HG03066 (cell line): ENCODE measurements at regions not wholly inside any gene's neighbourhood (a gene's known extent, or its start where the extent isn't known, plus 50 kb on each side); places are given as distances from the start of the nearest gene placed in this dataset.

ENCODE experiments used
- ATAC-seq: cut with Tn5 transposase; IDR thresholded peaks from one replicate; pipeline ENCODE4 v1.9.1; 2021; ENCODE audit warnings: low read depth; ENCODE audit not compliant: unreplicated experiment

DNA sequence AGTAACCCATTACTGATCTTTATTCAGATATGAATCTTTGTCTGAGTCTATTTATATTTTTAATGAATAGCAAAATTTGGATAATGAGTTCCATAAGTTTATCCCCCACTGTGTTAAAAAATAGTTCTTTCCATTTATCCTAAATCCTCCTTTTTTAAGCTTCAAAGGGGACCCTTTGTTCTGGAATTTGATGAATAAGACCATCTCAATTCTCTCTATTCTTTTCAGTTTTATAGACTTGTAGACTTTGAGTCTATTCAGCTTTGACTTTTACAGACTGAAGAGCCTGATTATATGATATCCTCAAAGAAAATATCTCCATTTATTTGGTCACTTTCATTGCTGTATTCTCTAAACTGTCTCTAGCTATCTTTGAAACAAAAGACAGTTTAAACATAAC is 2146.1 kb upstream of the CELF4 start:
- no peak for ATAC-seq

- ATAC-seq: no peak
Measured at GRCh38 chr18:39705362-39705761, 2139.8 kb upstream of the CELF4 start.

DNA sequence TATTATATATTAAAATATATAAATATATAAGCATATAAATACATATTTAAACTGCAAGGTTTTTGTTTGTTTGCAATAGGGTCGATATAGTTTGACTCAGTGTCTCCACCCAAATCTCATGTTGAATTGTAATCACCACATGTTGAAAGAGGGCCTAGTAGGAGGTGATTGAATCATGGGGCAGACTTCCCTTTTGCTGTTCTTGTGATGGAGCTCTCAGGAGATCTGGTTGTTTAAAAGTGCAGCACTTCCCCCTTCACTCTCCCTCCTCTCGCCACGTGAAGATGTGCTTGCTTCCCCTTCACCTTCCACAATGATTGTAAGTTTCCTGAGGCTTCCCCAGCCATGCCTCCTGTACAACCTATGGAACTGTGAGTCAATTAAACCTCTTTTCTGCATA is 2137.3 kb upstream of the CELF4 start:
- ATAC-seq: no peak

DNA sequence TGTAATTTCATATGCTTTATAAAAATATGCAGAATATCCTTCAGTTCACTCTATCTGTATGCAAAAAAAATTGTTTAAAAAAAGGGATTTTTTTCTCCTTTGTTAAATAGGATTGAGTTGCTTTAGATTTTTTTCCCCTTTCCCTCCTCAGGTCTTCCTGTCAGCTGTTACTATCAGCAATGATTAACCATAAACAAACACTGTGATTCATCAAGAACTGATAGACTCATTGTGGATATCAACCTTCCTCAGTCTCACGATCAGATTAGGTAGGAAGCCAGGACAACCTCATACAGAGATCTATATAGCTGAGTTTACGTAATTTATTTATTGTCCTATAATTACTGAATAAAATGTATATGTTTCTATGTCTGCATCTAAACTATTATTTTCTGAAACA is 2136.2 kb upstream of the CELF4 start:
- ATAC-seq: no peak

- no peak for ATAC-seq
Measured at GRCh38 chr18:39701055-39701783, 2135.6 kb upstream of the CELF4 start.

GRCh38 chr18:39699340-39699964 is 2133.9 kb upstream of the CELF4 start:
- ATAC-seq: no peak

DNA sequence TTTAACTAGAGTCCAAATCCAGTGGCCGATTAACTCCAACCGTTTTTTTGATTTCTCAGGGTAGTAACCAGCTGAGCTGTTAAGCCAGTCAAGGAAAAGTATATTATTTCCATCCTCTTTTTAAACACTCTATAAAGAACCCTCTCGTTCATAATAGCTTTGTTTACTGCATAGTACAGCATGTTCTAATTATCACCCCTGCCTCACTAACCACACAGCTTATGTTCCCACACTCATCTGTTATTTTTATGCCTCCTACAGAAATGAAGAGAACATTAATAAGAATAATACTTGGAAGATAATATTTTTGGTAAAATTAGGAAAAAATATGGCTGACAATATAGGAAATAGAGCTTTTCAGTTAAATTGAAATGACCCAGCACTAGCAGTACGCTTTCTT is 2132.8 kb upstream of the CELF4 start:
- no peak for ATAC-seq

- ATAC-seq: no peak
Measured at GRCh38 chr18:39693359-39693758, 2127.8 kb upstream of the CELF4 start.

- ATAC-seq: no peak
Measured at GRCh38 chr18:39692367-39693015, 2126.9 kb upstream of the CELF4 start.

GRCh38 chr18:39685303-39685902 is 2119.8 kb upstream of the CELF4 start:
- ATAC-seq: no peak

- ATAC-seq: no peak
Measured at GRCh38 chr18:39681061-39681460, 2115.5 kb upstream of the CELF4 start.

DNA sequence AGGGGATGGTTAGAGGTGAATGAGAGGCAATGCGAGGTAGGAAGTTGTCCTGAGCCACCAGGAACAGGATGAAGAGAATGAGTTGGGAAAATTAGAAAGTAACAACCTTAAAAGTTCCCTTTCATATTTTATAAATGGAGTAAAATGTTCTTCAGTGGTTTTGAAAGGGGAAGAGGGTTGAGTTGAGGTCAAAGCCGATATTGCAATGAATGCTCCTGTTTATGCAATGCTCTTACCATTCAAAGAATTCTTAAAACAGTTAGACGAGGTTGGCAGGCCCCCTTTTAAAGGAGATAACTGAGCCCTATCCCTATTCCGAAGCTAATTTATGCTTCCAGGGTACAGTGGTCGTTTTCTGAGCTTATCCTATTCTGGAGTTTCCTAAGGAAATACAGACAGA is 2110.3 kb upstream of the CELF4 start:
- no peak for ATAC-seq

- no peak for ATAC-seq
Measured at GRCh38 chr18:39675368-39675767, 2109.8 kb upstream of the CELF4 start.

DNA sequence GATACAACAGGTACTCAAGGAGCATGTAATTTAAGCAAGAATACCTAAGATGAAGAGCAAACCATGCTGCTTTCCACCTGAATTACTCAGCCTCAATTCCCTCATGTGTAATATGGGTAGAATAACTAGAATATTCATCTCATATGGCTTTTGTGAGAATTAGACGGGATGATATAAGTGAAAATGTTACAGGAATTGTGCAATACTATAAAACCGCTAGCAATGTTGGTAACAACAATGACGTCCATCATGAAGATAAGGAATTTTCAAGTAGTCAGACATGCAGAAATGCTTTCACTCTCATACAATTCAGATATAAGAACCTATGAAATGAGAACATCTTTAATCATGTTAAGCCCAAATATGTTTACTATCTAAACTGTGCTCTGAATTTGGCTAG is 2106.6 kb upstream of the CELF4 start:
- ATAC-seq: no peak

GRCh38 chr18:39667905-39668304 is 2102.3 kb upstream of the CELF4 start:
- no peak for ATAC-seq

GRCh38 chr18:39666541-39666940 is 2100.9 kb upstream of the CELF4 start:
- no peak for ATAC-seq

- ATAC-seq: no peak
Measured at GRCh38 chr18:39661856-39662366, 2096.3 kb upstream of the CELF4 start.

DNA sequence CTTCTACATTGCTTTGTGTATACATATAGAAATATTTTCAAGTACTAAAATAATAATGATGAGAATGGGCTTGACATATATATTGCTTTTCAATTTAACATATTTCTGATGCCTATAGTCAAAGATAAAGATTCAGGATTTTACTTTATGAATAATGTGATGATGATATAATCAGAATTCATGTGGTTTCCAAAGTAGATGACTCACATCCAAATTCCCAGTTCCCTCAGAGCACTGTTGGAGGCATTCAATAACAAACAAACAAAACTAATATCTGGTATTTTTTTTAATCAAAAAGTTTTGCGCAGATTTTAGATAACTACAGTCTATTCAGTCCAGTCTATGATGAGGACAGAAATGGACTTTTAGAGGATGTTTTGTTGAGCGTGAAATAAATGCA is 2094.5 kb upstream of the CELF4 start:
- no peak for ATAC-seq

- ATAC-seq: no peak
Measured at GRCh38 chr18:39655341-39655740, 2089.7 kb upstream of the CELF4 start.

- ATAC-seq: no peak
Measured at GRCh38 chr18:39653221-39653620, 2087.6 kb upstream of the CELF4 start.

GRCh38 chr18:39648616-39649015 is 2083.0 kb upstream of the CELF4 start:
- ATAC-seq: no peak
